Lung (tissue), 11 donors: ENCODE measurements at regions not wholly inside any gene's neighbourhood (a gene's known extent, or its start where the extent isn't known, plus 50 kb on each side); places are given as distances from the start of the nearest gene placed in this dataset.

ENCODE experiments used
- ATAC-seq: fragments of 200-7000 bp; cut with Tn5 transposase; one replicate; pipeline ENCODE4 v1.9.1; 2020; ENCODE audit warnings: moderate number of reproducible peaks; ENCODE audit not compliant: insufficient read depth, low FRiP score
- DNase-seq, 3 donors: peaks; one replicate each; pipeline ENCODE4 v3.0.0-alpha.2; 2013 to 2017
- H3K27ac ChIP-seq, 2 donors: one replicate each; pipeline ENCODE4 v1.5.1; 2013; ENCODE audit warnings: mild to moderate bottlenecking in 2 of 2, moderate library complexity in 2 of 2, control low read depth in 1 of 2, inconsistent platforms in 1 of 2, low read depth in 1 of 2, low read length in 1 of 2
- H3K27me3 ChIP-seq, 3 donors: one replicate each; pipeline ENCODE4 v1.5.1; 2013; ENCODE audit warnings: low read length in 2 of 3; ENCODE audit not compliant: control insufficient read depth in 3 of 3, insufficient read depth in 3 of 3
- H3K36me3 ChIP-seq, 4 donors: one replicate each; pipeline ENCODE4 v1.5.1; 2013; ENCODE audit warnings: low read length in 4 of 4, mild to moderate bottlenecking in 1 of 4, moderate library complexity in 1 of 4; ENCODE audit not compliant: control insufficient read depth in 4 of 4, insufficient read depth in 4 of 4
- H3K4me1 ChIP-seq, 5 donors: one replicate each; pipeline ENCODE4 v1.5.1; 2013; ENCODE audit warnings: low read length in 5 of 5, mild to moderate bottlenecking in 2 of 5, moderate library complexity in 1 of 5; ENCODE audit not compliant: control insufficient read depth in 5 of 5, insufficient read depth in 5 of 5
- H3K4me3 ChIP-seq: one replicate; pipeline ENCODE4 v1.5.1; 2013; ENCODE audit warnings: mild to moderate bottlenecking, control low read depth, moderate library complexity
- H3K9ac ChIP-seq, 2 donors: one replicate each; pipeline ENCODE4 v1.5.1; 2013; ENCODE audit warnings: low read length in 2 of 2, control low read depth in 1 of 2; ENCODE audit not compliant: insufficient read depth in 1 of 2
- H3K9me3 ChIP-seq, 4 donors: one replicate each; pipeline ENCODE4 v1.5.1; 2013; ENCODE audit warnings: low read length in 3 of 4, mild to moderate bottlenecking in 1 of 4, moderate library complexity in 1 of 4; ENCODE audit not compliant: control insufficient read depth in 4 of 4, insufficient read depth in 3 of 4
- CTCF ChIP-seq: IDR thresholded peaks from 2 replicates; pipeline ENCODE4 v1.5.1; 2012; ENCODE audit warnings: mild to moderate bottlenecking; ENCODE audit errors: control extremely low read depth, extremely low read depth
- WGBS, 2 donors: extraction: QIAGEN DNeasy Blood & Tissue Kit; methylation state at CpG; one replicate each; pipeline ENCODE4 v1.1.7; 2013; 5-methylcytosine and 5-hydroxymethylcytosine counted together
- donor health status: control.
- donor health status: control.
- donor health status: Bipolar disorder and iron deficiency.
- donor health status: healthy.
- donor health status: DM: yes; HTN: yes; CAD: no.

DNA sequence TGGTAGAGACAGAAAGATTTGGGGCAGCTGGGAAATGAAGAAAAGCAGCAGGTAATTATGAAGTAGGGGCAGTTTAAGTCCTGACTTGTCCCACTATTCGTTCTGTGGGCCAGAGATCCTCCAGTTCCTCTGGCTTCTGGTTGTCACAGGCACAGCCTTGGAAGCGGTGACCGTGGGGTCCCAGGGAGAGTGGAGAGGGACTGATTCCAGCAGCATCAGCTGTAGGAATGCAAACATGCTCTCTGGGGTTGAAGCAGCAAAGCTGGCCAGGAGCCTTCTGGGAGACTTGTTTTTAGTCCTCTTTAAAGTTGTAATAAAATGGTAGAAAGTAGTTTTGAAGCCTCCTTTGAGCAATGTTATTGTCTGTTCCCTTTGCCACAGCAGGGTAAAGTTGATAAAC, 488.0 kb downstream of the LMO4 start:
- H3K9me3 ChIP-seq, result no peaks in the 10 kb centered on the region
- TF ChIP-seq CTCF, result no peak
- 68 to 70% methylated on average over 3 of the region's 3 CpGs for WGBS, 2 donors
- no peak overlapping the region for H3K4me3 ChIP-seq
- peaks cover 0 to 37% (median 4%) of the 10 kb centered on the region in 5 donors for H3K4me1 ChIP-seq
- DNase-seq (peak; percentile 63 to 83 (median 70)), ATAC-seq (no peak)
- H3K27ac ChIP-seq, result no peak overlapping the region
- H3K9ac ChIP-seq, result no peak overlapping the region
- peaks cover 0 to 1% (median 0%) of the 10 kb centered on the region in 4 donors for H3K36me3 ChIP-seq
- no peaks in the 10 kb centered on the region for H3K27me3 ChIP-seq

DNA sequence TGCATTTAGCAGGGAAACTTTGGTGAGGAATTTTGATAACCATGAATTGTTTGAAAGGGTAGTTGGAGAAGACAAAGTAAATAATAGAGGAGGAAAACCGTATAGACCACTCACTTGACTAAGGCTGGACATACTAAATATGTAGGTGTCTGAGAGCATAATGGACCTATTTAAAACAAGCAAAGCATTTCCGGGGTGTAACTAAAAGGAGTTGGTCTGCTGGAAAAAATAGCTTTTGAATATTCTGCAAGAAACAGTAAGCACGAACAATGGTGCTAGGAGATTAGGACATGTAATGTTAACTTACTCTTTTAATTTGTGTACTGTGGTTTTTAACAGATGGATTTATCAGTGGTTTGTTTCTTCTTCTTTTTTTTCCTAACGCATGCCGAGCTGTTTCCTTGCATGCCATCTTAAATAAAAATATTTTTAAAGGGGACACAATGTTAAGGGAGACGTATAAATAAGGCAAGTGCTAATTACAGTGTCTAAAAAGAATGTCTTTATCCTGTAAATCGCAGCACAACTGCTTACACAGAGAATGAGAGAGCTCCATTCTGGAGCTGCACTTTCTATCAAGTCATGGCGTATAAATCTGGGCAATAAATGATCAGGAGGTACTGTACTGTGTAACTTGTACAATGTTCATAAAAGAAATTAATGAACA, 492.1 kb downstream of the LMO4 start:
- 52 to 53% methylated on average over 8 of the region's 8 CpGs for WGBS, 2 donors
- TF ChIP-seq CTCF, result no peak
- H3K4me1 ChIP-seq, result peaks cover 0 to 21% (median 0%) of the 10 kb centered on the region in 5 donors
- peaks cover 0 to 1% (median 0%) of the 10 kb centered on the region in 4 donors for H3K36me3 ChIP-seq
- H3K27me3 ChIP-seq, result no peaks in the 10 kb centered on the region
- no peak overlapping the region for H3K27ac ChIP-seq
- H3K9me3 ChIP-seq, result no peaks in the 10 kb centered on the region
- DNase-seq, result peak in 2 of 3 donors; percentile 34 to 40
- H3K9ac ChIP-seq, result no peak overlapping the region
- no peak for ATAC-seq
- no peak overlapping the region for H3K4me3 ChIP-seq

GRCh38 chr1:87821335-87821697, 492.6 kb downstream of the LMO4 start:
- Histone ChIP-seq H3K27ac (no peak overlapping the region), H3K4me3 (no peak overlapping the region), H3K27me3 (no peaks in the 10 kb centered on the region), H3K36me3 (peaks cover 0 to 1% (median 0%) of the 10 kb centered on the region in 4 donors), H3K9me3 (no peaks in the 10 kb centered on the region), H3K4me1 (peaks cover 0 to 18% (median 2%) of the 10 kb centered on the region in 5 donors), H3K9ac (no peak overlapping the region)
- ATAC-seq, result no peak
- DNase-seq, result no peak
- TF ChIP-seq CTCF, result no peak
- 75 to 84% methylated on average over 5 of the region's 5 CpGs for WGBS, 2 donors

DNA sequence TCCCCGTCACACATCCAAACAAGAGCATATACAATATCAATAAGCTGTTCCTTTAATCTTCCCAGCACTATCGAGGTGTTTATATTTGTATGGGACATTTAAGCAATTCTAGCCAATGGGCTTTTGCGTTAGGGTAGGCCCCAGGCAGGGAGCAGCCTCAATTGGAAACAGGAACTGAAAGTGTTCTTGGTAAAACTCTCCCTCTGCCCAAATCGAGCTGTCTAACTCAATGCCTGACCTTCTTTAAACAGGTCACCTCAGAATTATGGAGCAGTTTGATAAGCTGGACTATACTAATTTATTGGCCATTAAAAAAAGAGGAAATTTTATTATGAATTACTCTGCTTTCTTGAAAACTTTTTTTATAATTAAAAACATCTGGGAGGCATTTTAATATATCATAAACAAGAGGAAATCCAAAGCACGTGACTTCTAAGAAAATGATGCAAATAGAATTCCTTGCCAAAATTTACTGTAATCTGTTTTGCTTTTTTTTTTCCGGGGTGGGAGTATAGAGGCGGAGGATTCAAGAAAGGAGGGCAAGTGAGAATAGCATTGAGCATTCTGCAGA, 498.1 kb downstream of the LMO4 start:
- peak; percentile 87 to 97 (median 97) for DNase-seq
- Histone ChIP-seq H3K27ac (no peak overlapping the region), H3K36me3 (no peaks in the 10 kb centered on the region), H3K9ac (peak overlapping the region in 1 of 2 donors; percentile 69), H3K4me3 (no peak overlapping the region), H3K4me1 (peaks cover 0 to 12% (median 2%) of the 10 kb centered on the region in 5 donors), H3K9me3 (no peaks in the 10 kb centered on the region), H3K27me3 (no peaks in the 10 kb centered on the region)
- peak; percentile 97 for ATAC-seq
- 31 to 38% methylated on average over 7 of the region's 7 CpGs for WGBS, 2 donors
- TF ChIP-seq CTCF, result no peak
